Neural cell (in vitro differentiated cells): ENCODE measurements at regions not wholly inside any gene's neighbourhood (a gene's known extent, or its start where the extent isn't known, plus 50 kb on each side); places are given as distances from the start of the nearest gene placed in this dataset.

Source experiments
- CTCF ChIP-seq: fragments of 450-650 bp; IDR thresholded peaks from 2 replicates; pipeline ENCODE4 v1.5.1; 2014; ENCODE audit warnings: antibody characterized with exemption, mild to moderate bottlenecking, moderate library complexity; ENCODE audit not compliant: poor library complexity, severe bottlenecking
- EP300 ChIP-seq: fragments of 450-650 bp; conservative IDR thresholded peaks from 2 replicates; pipeline ENCODE4 v1.6.1; 2014; ENCODE audit warnings: antibody characterized with exemption, mild to moderate bottlenecking, moderate library complexity; ENCODE audit not compliant: poor library complexity, severe bottlenecking
- EZH2 ChIP-seq: fragments of 200-600, 300-800 bp; shearing (Covaris generic), sonication (generic); IDR thresholded peaks from 2 replicates; pipeline ENCODE4 v1.6.1; 2014; ENCODE audit warnings: antibody characterized with exemption, low read length, borderline replicate concordance, mild to moderate bottlenecking; ENCODE audit not compliant: insufficient read depth, poor library complexity, severe bottlenecking
- POLR2AphosphoS5 ChIP-seq: IDR thresholded peaks from 2 replicates; pipeline ENCODE4 v1.6.1; 2012
- RAD21 ChIP-seq: fragments of 450-650 bp; conservative IDR thresholded peaks from 2 replicates; pipeline ENCODE4 v1.6.1; 2014; ENCODE audit warnings: antibody characterized with exemption, mild to moderate bottlenecking, moderate library complexity
- SMC3 ChIP-seq: fragments of 450-650 bp; conservative IDR thresholded peaks from 2 replicates; pipeline ENCODE4 v1.6.1; 2014; ENCODE audit warnings: antibody characterized with exemption, mild to moderate bottlenecking, moderate library complexity; ENCODE audit not compliant: poor library complexity

GRCh38 chr9:13606586-13606985 is 327.1 kb upstream of the MPDZ start:
- TF ChIP-seq CTCF (no peak), RAD21 (no peak), POLR2AphosphoS5 (no peak), EZH2 (no peak), EP300 (no peak), SMC3 (no peak)
